GM19240 (cell line): ENCODE measurements at regions not wholly inside any gene's neighbourhood (a gene's known extent, or its start where the extent isn't known, plus 50 kb on each side); places are given as distances from the start of the nearest gene placed in this dataset.

Experiments
- DNase-seq: peaks from one replicate; pipeline ENCODE4 v3.0.0; 2011; ENCODE audit warnings: low spot score; ENCODE audit not compliant: insufficient read length

- no peak for DNase-seq
Observed at GRCh38 chr3:72492240-72492639, 356.0 kb downstream of the SHQ1 start.

GRCh38 chr3:72490688-72491435 lies 357.4 kb downstream of the SHQ1 start:
- no peak for DNase-seq

GRCh38 chr3:72489901-72490300 lies 358.3 kb downstream of the SHQ1 start:
- no peak for DNase-seq

- DNase-seq = no peak
Observed at GRCh38 chr3:72488738-72489035, 359.6 kb downstream of the SHQ1 start.

GRCh38 chr3:72487946-72488737 lies 360.1 kb downstream of the SHQ1 start:
- DNase-seq = no peak

- DNase-seq = no peak
Observed at GRCh38 chr3:72487078-72487765, 361.0 kb downstream of the SHQ1 start.

GRCh38 chr3:72485641-72486040 lies 362.6 kb downstream of the SHQ1 start:
- DNase-seq = no peak

- no peak for DNase-seq
Observed at GRCh38 chr3:72483554-72484104, 364.6 kb downstream of the SHQ1 start.

GRCh38 chr3:72482589-72483321 lies 365.5 kb downstream of the SHQ1 start:
- no peak for DNase-seq

- no peak for DNase-seq
Observed at GRCh38 chr3:72481542-72481941, 366.7 kb downstream of the SHQ1 start.

- no peak for DNase-seq
Observed at GRCh38 chr3:72480366-72480765, 367.9 kb downstream of the SHQ1 start.

GRCh38 chr3:72479651-72480215 lies 368.5 kb downstream of the SHQ1 start:
- DNase-seq = no peak

- no peak for DNase-seq
Observed at GRCh38 chr3:72476139-72476483, 372.1 kb downstream of the SHQ1 start.

- no peak for DNase-seq
Observed at GRCh38 chr3:72475258-72476138, 372.7 kb downstream of the SHQ1 start.

GRCh38 chr3:72474775-72475174 lies 373.5 kb downstream of the SHQ1 start:
- no peak for DNase-seq

- DNase-seq = no peak
Observed at GRCh38 chr3:72473156-72473555, 375.1 kb downstream of the SHQ1 start.

- no peak for DNase-seq
Observed at GRCh38 chr3:72470904-72471417, 377.3 kb downstream of the SHQ1 start.

GRCh38 chr3:72465853-72466252 lies 382.4 kb downstream of the SHQ1 start:
- no peak for DNase-seq

- no peak for DNase-seq
Observed at GRCh38 chr3:72463083-72463482, 385.2 kb downstream of the SHQ1 start.

GRCh38 chr3:72462595-72463011 lies 385.6 kb downstream of the SHQ1 start:
- no peak for DNase-seq
